ENCODE measurements at regions not wholly inside any gene's neighbourhood (a gene's known extent, or its start where the extent isn't known, plus 50 kb on each side); places are given as distances from the start of the nearest gene placed in this dataset.
"Not testable (repeated sequence)": the region's sequence is repeated elsewhere in the genome, so short reads cannot be mapped to it uniquely, and the experiment has no call there.

GRCh38 chr3:71962561-71963240 is 177.8 kb upstream of the PROK2 start:
- no peak for DNase-seq (ENCODE audit: low read depth in 2 of 2)

- DNase-seq (ENCODE audit: low read depth in 2 of 2) = no peak
Measured at GRCh38 chr3:71961891-71962290, 176.9 kb upstream of the PROK2 start.

GRCh38 chr3:71961378-71961777 is 176.4 kb upstream of the PROK2 start:
- DNase-seq (ENCODE audit: low read depth in 2 of 2) = no peak

GRCh38 chr3:71958533-71958932 is 173.6 kb upstream of the PROK2 start:
- DNase-seq (ENCODE audit: low read depth in 2 of 2) = no peak

- DNase-seq (ENCODE audit: low read depth in 2 of 2) = no peak
Measured at GRCh38 chr3:71956716-71957115, 171.8 kb upstream of the PROK2 start.

- DNase-seq (ENCODE audit: low read depth in 2 of 2) = no peak
Measured at GRCh38 chr3:71956069-71956340, 171.1 kb upstream of the PROK2 start.

GRCh38 chr3:71955240-71956068 is 170.5 kb upstream of the PROK2 start:
- peak in 1 of 2 donors; percentile 18 for DNase-seq (ENCODE audit: low read depth in 2 of 2)

- DNase-seq (ENCODE audit: low read depth in 2 of 2) = no peak
Measured at GRCh38 chr3:71951842-71952241, 166.9 kb upstream of the PROK2 start.

GRCh38 chr3:71951361-71951760 is 166.4 kb upstream of the PROK2 start:
- no peak for DNase-seq (ENCODE audit: low read depth in 2 of 2)

GRCh38 chr3:71949442-71949841 is 164.5 kb upstream of the PROK2 start:
- DNase-seq (ENCODE audit: low read depth in 2 of 2) = no peak

GRCh38 chr3:71944482-71945065 is 159.6 kb upstream of the PROK2 start:
- DNase-seq (ENCODE audit: low read depth in 2 of 2) = no peak

GRCh38 chr3:71942432-71943187 is 157.7 kb upstream of the PROK2 start:
- no peak for DNase-seq (ENCODE audit: low read depth in 2 of 2)

- no peak for DNase-seq (ENCODE audit: low read depth in 2 of 2)
Measured at GRCh38 chr3:71940486-71940885, 155.5 kb upstream of the PROK2 start.

GRCh38 chr3:71938081-71938480 is 153.1 kb upstream of the PROK2 start:
- DNase-seq (ENCODE audit: low read depth in 2 of 2) = not testable (repeated sequence)

GRCh38 chr3:71936681-71937080 is 151.7 kb upstream of the PROK2 start:
- DNase-seq (ENCODE audit: low read depth in 2 of 2) = no peak

- no peak for DNase-seq (ENCODE audit: low read depth in 2 of 2)
Measured at GRCh38 chr3:71934520-71935270, 149.7 kb upstream of the PROK2 start.

- no peak for DNase-seq (ENCODE audit: low read depth in 2 of 2)
Measured at GRCh38 chr3:71931922-71932321, 147.0 kb upstream of the PROK2 start.

GRCh38 chr3:71930056-71930991 is 145.4 kb upstream of the PROK2 start:
- DNase-seq (ENCODE audit: low read depth in 2 of 2) = no peak

GRCh38 chr3:71928212-71928611 is 143.3 kb upstream of the PROK2 start:
- no peak for DNase-seq (ENCODE audit: low read depth in 2 of 2)

- DNase-seq (ENCODE audit: low read depth in 2 of 2) = no peak
Measured at GRCh38 chr3:71927505-71928066, 142.6 kb upstream of the PROK2 start.

Data from activated CD4-positive, alpha-beta T cell treated with anti-CD3 and anti-CD28 coated beads for 24 hours (primary cell).